GM18508 (cell line): ENCODE measurements at regions not wholly inside any gene's neighbourhood (a gene's known extent, or its start where the extent isn't known, plus 50 kb on each side); places are given as distances from the start of the nearest gene placed in this dataset.
"Not testable (repeated sequence)": the region's sequence is repeated elsewhere in the genome, so short reads cannot be mapped to it uniquely, and the experiment has no call there.

Source experiments
- ATAC-seq: cut with Tn5 transposase; IDR thresholded peaks from one replicate; pipeline ENCODE4 v1.9.1; 2021; ENCODE audit warnings: moderate number of reproducible peaks; ENCODE audit not compliant: insufficient read depth, unreplicated experiment

DNA sequence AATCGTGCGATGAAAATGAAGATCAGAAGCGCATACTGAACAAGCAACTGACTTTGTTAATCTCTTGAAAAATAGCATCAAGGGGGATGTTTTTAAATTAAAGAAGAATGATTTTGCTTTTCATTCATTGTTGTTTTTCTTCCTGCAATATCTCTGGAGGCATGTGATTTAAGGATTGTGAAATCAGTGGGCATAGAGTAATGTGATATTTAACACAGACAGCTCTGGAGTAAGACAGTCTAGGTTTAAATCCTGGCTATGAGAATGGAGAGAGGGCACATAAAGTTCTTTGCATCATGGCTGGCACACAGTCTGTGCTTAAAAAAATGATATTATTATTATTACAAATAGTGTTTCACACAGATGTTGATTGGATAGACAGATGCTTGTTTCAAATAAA is 243.1 kb upstream of the NBEA start:
- ATAC-seq, result no peak

DNA sequence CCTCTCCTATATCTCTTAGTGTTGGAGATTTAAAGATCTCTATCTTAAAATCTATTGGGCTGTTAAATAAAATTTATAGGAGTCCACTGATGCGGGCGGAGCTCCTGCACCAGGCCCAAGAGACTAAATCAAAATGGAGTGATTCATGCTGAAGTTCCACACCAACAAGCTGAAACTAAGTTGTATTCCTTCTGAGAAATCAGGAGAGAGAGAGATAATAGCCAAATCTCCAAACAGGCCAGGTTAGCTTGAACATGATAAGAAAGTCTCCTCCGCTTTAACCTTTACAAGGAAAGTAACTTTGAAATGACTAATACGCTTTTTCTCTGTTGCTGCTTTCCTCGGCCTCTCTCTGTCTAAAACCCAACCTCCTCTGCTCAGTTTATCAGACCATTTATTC is 241.9 kb upstream of the NBEA start:
- ATAC-seq, result no peak

GRCh38 chr13:34701919-34702318 is 240.2 kb upstream of the NBEA start:
- ATAC-seq, result no peak

DNA sequence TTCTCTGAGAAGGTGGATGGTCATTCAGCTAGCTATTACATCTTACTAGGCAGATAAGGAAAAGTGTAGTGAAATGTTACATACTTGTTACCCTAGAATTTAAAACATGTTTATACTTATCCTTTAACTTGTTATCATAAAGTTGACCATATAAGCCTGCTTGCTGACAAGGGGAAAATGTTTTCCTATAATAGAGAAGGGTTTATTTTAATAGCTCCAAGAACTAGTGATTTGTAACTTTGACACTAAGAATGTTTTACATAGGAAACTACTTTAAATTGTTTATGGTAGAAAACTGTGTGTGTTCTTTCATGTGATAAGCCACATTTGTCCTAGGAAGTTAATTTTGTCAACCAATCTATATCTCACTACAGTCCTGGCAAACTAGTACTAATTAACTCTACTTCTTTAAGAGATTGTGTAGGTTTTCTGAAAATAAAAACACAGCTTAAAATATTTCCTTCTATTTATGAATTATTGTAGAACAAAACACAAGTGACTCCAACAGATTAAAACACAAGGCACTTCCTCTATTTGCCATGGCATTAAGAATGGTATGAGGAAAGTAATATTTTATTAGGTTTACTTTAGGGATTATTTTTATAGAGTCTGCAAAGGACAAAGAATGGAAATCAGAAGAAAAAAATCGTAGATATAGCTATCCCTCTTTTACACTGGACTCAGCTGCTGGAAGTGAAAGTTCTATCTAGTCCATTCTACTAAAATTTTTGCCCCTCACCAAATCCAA is 233.3 kb upstream of the NBEA start:
- ATAC-seq, result no peak

- ATAC-seq, result no peak
Measured at GRCh38 chr13:34719060-34719875, 222.8 kb upstream of the NBEA start.

GRCh38 chr13:34720618-34721017 is 221.5 kb upstream of the NBEA start:
- no peak for ATAC-seq

GRCh38 chr13:34721631-34722595 is 220.2 kb upstream of the NBEA start:
- no peak for ATAC-seq

DNA sequence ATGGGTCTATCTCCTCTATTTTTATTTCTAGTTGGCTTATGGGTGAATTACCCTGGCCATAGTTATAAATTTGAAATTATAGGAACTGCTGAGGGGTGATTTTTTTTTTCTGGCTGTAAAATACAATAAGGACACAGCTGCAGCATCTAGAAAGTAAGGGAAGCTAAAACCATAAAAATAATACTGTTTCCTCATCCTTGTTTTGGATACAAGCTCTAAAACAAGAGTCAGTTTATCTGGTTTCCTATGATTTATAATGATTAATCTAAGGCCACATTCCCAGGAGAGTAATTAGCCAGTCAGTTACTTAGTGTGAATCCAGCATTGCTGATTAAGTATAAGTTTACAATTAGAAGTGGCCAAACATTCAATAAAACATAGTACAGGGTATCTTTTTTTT is 219.1 kb upstream of the NBEA start:
- no peak for ATAC-seq

DNA sequence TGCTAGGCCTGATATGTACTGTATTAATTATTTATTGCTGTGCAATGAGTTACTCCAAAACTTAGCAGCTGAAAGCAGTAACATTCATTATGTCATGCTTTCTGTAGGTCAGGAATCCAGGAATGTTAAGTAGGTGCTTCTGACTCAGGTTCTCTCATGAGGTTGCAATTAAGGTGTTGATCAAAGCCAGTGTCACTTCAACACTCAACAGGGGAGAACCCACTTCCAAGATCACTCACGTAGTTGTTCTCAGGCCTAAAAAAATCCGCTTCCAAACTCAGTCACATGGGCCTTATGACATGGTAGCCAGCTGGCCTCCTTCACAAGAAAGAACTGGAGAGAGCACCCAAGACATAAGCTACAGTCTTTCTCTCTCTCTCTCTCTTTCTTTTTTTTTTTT is 211.1 kb upstream of the NBEA start:
- ATAC-seq, result no peak

DNA sequence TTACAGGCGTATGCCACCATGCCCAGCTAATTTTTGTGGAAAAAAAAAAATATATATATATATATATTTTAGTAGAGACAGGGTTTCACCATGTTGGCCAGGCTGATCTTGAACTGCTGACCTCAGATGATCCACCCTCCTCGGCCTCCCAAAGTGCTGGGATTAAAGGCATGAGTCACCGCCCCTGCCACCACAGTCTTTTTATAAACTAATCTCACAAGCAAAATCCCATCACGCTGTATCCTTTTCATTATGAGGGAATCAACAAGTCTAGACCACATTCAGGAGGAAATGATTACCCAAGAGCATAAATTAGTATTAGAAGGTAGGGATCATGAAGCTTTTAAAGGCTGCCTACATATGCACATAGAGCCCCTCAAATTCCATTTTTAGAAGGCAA is 210.6 kb upstream of the NBEA start:
- no peak for ATAC-seq

DNA sequence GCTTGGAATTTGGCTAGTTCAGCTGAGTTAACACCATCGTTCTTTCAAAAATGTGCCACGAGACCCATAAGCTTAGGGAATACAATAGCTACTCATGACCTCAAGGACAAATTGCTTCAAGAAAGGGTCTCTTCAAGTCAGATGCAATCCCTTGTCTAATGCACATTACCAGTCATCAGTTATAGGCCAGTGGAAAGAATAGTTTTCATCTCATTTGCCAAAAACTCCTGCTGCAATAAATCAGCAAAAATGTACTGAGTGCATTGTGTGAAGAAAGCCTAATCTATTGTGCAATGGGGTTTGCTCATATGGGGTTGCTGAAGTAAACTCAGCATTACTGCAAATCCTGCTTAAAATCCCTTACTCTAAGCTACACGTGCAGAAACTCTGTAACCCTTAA is 208.3 kb upstream of the NBEA start:
- ATAC-seq, result no peak

- ATAC-seq, result no peak
Measured at GRCh38 chr13:34734932-34735331, 207.1 kb upstream of the NBEA start.

GRCh38 chr13:34738254-34738992 is 203.6 kb upstream of the NBEA start:
- no peak for ATAC-seq

DNA sequence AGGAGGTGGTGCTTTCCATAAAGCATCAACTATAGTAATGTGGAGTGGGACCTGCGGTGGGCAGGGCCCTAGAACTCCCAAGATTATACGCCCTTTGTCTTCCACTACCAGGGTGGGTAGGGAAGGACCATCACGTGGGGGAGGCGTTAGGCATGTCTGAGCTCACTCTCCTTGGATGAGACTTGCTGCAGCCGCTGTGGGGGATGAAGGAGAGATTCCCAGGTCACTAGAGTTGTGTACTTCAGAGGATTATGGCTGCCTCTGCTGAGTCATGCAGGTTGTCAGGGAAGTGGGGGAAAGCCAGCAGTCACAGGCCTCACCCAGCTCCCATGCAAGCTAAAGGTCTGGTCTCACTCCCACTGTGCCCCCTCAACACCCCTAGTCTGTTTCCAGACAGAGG is 195.0 kb upstream of the NBEA start:
- ATAC-seq, result not testable (repeated sequence)

DNA sequence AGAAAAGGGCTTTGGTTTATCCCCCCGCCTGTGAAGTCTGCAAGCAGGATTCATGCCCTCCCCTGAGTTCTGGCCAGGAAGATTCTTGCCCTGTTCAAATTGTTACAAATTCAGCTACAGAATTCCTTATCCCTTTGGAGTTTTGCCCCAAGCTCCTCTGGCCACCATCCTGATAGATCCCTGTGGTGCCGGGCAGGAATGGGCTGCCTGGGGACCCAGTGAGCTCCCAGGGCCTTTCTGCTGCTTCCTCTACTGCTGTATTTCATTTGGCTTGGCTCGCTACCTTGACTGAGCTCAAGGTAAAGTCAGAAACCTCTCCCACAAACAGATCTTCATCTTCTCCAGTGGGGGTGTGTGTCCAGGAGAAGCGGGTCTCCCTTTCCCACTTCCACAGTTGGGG is 194.6 kb upstream of the NBEA start:
- no peak for ATAC-seq

- no peak for ATAC-seq
Measured at GRCh38 chr13:34748073-34748472, 194.0 kb upstream of the NBEA start.

- no peak for ATAC-seq
Measured at GRCh38 chr13:34748596-34748995, 193.5 kb upstream of the NBEA start.

- ATAC-seq, result no peak
Measured at GRCh38 chr13:34749046-34749445, 193.0 kb upstream of the NBEA start.

- no peak for ATAC-seq
Measured at GRCh38 chr13:34750078-34750931, 191.8 kb upstream of the NBEA start.
